ENCODE measurements at regions not wholly inside any gene's neighbourhood (a gene's known extent, or its start where the extent isn't known, plus 50 kb on each side); places are given as distances from the start of the nearest gene placed in this dataset.

DNA sequence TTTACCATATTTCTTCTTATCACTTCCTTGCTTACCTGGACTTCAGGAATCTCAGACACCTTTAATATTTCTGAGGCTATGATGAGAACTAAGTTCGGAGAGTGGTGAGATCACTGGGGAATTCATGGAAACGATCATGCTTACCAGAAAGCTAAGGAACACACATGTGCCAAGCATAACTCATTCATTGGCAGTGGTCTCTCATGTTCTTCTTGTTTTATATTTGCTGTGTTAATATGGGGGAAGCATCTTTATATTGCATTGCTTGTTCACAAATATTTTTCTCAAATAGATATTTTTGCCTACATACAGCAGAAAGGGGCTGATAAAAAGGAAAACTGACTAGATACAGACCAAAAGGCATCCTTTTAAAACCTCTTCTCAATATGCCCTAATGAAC, 55.8 kb downstream of the COL6A6 start:
- TF ChIP-seq, protein P1, sequence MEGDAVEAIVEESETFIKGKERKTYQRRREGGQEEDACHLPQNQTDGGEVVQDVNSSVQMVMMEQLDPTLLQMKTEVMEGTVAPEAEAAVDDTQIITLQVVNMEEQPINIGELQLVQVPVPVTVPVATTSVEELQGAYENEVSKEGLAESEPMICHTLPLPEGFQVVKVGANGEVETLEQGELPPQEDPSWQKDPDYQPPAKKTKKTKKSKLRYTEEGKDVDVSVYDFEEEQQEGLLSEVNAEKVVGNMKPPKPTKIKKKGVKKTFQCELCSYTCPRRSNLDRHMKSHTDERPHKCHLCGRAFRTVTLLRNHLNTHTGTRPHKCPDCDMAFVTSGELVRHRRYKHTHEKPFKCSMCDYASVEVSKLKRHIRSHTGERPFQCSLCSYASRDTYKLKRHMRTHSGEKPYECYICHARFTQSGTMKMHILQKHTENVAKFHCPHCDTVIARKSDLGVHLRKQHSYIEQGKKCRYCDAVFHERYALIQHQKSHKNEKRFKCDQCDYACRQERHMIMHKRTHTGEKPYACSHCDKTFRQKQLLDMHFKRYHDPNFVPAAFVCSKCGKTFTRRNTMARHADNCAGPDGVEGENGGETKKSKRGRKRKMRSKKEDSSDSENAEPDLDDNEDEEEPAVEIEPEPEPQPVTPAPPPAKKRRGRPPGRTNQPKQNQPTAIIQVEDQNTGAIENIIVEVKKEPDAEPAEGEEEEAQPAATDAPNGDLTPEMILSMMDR (IDR thresholded peaks at IDR 0.05), result no peak
- TF ChIP-seq POLR2A (IDR thresholded peaks at IDR 0.05), result no peak
